C4-2B (cell line): ENCODE measurements at regions not wholly inside any gene's neighbourhood (a gene's known extent, or its start where the extent isn't known, plus 50 kb on each side); places are given as distances from the start of the nearest gene placed in this dataset.
"Not testable (repeated sequence)": the region's sequence is repeated elsewhere in the genome, so short reads cannot be mapped to it uniquely, and the experiment has no call there.

Experiments used
- H3K27ac ChIP-seq: fragments of 450-650 bp; 2 replicates; pipeline ENCODE4 v1.5.1; 2017
- ZFX ChIP-seq: fragments of 450-650 bp; IDR thresholded peaks from 2 replicates; pipeline ENCODE4 v1.6.1; 2017
- TF ChIP-seq, protein P1 (sequence below): fragments of 450-650 bp; conservative IDR thresholded peaks from 2 replicates; pipeline ENCODE4 v1.5.1; 2017; ENCODE audit warnings: mild to moderate bottlenecking

GRCh38 chr6:40668203-40668602 lies 81.0 kb upstream of the LRFN2 start:
- TF ChIP-seq, protein P1, sequence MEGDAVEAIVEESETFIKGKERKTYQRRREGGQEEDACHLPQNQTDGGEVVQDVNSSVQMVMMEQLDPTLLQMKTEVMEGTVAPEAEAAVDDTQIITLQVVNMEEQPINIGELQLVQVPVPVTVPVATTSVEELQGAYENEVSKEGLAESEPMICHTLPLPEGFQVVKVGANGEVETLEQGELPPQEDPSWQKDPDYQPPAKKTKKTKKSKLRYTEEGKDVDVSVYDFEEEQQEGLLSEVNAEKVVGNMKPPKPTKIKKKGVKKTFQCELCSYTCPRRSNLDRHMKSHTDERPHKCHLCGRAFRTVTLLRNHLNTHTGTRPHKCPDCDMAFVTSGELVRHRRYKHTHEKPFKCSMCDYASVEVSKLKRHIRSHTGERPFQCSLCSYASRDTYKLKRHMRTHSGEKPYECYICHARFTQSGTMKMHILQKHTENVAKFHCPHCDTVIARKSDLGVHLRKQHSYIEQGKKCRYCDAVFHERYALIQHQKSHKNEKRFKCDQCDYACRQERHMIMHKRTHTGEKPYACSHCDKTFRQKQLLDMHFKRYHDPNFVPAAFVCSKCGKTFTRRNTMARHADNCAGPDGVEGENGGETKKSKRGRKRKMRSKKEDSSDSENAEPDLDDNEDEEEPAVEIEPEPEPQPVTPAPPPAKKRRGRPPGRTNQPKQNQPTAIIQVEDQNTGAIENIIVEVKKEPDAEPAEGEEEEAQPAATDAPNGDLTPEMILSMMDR = no peak
- no peak for TF ChIP-seq ZFX
- H3K27ac ChIP-seq = no peak overlapping the region

DNA sequence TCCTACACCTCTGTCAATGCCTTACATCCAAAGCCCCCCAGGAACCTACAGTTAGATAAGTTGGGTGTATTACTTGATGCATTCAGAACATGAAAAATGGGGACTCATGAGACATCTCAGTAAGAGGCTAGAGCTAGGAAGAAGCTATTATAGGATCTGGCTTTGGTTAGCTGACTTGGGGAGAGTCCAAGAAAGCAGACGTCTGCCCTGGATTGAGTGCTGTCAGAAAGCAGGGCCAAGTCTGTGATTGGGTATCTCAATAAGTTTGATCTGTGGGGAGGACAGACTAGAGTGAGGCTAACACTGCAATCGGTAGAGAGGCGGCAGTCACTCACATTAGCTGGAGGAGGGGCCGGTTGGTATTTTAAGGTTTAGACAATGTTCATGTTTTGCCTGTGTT lies 79.4 kb upstream of the LRFN2 start:
- TF ChIP-seq ZFX = no peak
- TF ChIP-seq, protein P1 = no peak
- no peak overlapping the region for H3K27ac ChIP-seq

DNA sequence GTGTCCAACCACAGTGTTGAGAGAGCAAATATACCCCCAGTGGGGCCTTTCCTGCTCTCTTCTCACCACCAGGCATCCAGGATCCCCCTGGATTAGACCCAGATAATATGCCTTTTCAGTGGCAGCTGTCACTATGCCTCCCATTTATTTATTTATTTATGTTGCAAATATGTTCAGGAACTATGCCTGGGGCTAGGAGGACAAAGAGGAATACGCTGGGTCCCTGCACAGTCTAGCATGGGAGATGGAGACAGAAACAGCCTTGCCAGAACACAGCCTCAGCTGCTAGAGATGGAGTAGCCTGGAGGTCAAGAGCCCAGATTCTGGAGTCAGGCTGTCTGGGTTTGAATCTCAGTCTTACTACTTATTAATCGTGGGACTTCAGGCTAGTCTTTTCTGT lies 74.6 kb upstream of the LRFN2 start:
- no peak overlapping the region for H3K27ac ChIP-seq
- no peak for TF ChIP-seq ZFX
- TF ChIP-seq, protein P1 = no peak

- H3K27ac ChIP-seq = not testable (repeated sequence)
These were observed 69.6 kb upstream of the LRFN2 start for GRCh38 chr6:40656772-40657171.

DNA sequence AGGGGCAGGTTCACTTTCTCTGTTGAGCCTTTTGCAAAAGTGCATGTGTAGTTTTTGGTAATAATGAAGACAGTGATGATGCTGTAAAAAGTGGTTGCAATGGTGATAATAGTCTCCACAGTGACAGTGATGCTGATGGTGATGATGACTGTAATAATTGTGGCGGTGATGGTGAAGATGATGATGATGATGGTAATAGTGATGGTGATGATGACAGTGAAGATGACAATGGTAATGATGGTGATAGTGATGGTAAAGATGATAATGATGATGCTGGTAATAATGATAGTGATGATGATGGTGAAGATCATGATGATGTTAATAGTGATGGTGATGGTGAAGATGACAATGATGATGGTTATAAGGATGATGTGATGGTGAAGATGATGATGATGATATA lies 67.7 kb upstream of the LRFN2 start:
- TF ChIP-seq, protein P1 = no peak
- TF ChIP-seq ZFX = no peak
- H3K27ac ChIP-seq = no peak overlapping the region

- TF ChIP-seq, protein P1 = no peak
- TF ChIP-seq ZFX = no peak
- no peak overlapping the region for H3K27ac ChIP-seq
These were observed 57.9 kb upstream of the LRFN2 start for GRCh38 chr6:40645043-40645442.

- no peak for TF ChIP-seq ZFX
- TF ChIP-seq, protein P1 = no peak
- no peak overlapping the region for H3K27ac ChIP-seq
These were observed 55.7 kb upstream of the LRFN2 start for GRCh38 chr6:40642837-40643236.

DNA sequence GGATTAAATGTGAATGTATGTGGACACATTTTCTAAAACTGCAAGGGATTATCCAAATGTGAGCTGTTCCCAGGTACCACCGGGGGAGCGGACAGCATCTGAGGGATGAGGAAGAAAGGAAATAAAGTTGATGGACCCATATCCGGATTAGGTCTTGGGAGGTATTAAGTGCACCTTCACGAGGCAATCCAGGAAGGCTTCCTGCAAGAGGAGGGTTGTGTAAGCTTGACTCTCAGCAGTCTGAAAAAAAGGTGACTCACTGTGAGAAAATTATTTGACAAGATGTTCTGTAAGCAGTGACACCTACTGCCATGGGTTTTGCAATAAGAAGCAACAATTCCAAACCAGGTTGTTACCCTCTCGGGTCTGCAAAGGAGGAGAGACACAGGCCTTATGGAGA lies 55.0 kb upstream of the LRFN2 start:
- no peak overlapping the region for H3K27ac ChIP-seq
- TF ChIP-seq ZFX = no peak
- TF ChIP-seq, protein P1 = no peak
